Astrocyte (in vitro differentiated cells and primary cell): ENCODE measurements at regions not wholly inside any gene's neighbourhood (a gene's known extent, or its start where the extent isn't known, plus 50 kb on each side); places are given as distances from the start of the nearest gene placed in this dataset.

Experiments
- DNase-seq: peaks from one replicate; pipeline ENCODE4 v3.0.0-alpha.2; 2010; ENCODE audit warnings: low read depth
- FAIRE-seq: peaks from 2 replicates; lab custom pipeline; 2011; peaks lifted over from hg19 to GRCh38; lab: Jason Lieb, UNC
- H2AFZ ChIP-seq: 2 replicates; pipeline ENCODE4 v1.6.0; 2012; ENCODE audit warnings: low read depth, low read length, inconsistent platforms
- H3K27ac ChIP-seq: 2 replicates; pipeline ENCODE4 v1.5.1; 2011; ENCODE audit warnings: low read depth, low read length, inconsistent platforms
- H3K27me3 ChIP-seq: 2 replicates; pipeline ENCODE4 v1.6.0; 2011; ENCODE audit warnings: low read length, inconsistent platforms; ENCODE audit not compliant: insufficient read depth
- H3K36me3 ChIP-seq: 2 replicates; pipeline ENCODE4 v1.5.1; 2011; ENCODE audit warnings: low read length, inconsistent platforms; ENCODE audit not compliant: insufficient read depth
- H3K4me1 ChIP-seq: 2 replicates; pipeline ENCODE4 v1.5.1; 2011; ENCODE audit warnings: low read length, inconsistent platforms; ENCODE audit not compliant: insufficient read depth
- H3K4me2 ChIP-seq: 2 replicates; pipeline ENCODE4 v1.6.0; 2012; ENCODE audit warnings: low read length, inconsistent platforms
- H3K4me3 ChIP-seq: 2 replicates; pipeline ENCODE4 v1.5.1; 2011; ENCODE audit warnings: low read depth, mild to moderate bottlenecking, low read length, inconsistent platforms; ENCODE audit not compliant: insufficient read depth
- H3K79me2 ChIP-seq: 2 replicates; pipeline ENCODE4 v1.6.0; 2012; ENCODE audit warnings: mild to moderate bottlenecking, low read length, inconsistent platforms; ENCODE audit not compliant: insufficient read depth
- H3K9ac ChIP-seq: 2 replicates; pipeline ENCODE4 v1.6.0; 2012; ENCODE audit warnings: mild to moderate bottlenecking, low read length, inconsistent platforms
- H3K9me3 ChIP-seq: 2 replicates; pipeline ENCODE4 v1.5.1; 2012; ENCODE audit warnings: low read depth, mild to moderate bottlenecking, low read length, inconsistent platforms; ENCODE audit not compliant: insufficient read depth
- H4K20me1 ChIP-seq: 2 replicates; pipeline ENCODE4 v1.6.0; 2012; ENCODE audit warnings: low read length, inconsistent platforms; ENCODE audit not compliant: insufficient read depth
- H3K27ac Mint-ChIP-seq: one replicate; pipeline ENCODE4 v1.8.0; 2021; ENCODE audit warnings: mild to moderate bottlenecking, mixed read lengths; ENCODE audit not compliant: unreplicated experiment
- H3K27me3 Mint-ChIP-seq: one replicate; pipeline ENCODE4 v1.8.0; 2021; ENCODE audit warnings: low read depth, mixed read lengths; ENCODE audit not compliant: unreplicated experiment
- H3K36me3 Mint-ChIP-seq: one replicate; pipeline ENCODE4 v1.8.0; 2021; ENCODE audit warnings: low read depth, mixed read lengths; ENCODE audit not compliant: unreplicated experiment
- H3K4me1 Mint-ChIP-seq: one replicate; pipeline ENCODE4 v1.8.0; 2021; ENCODE audit warnings: low read depth, mixed read lengths; ENCODE audit not compliant: unreplicated experiment
- H3K4me3 Mint-ChIP-seq: one replicate; pipeline ENCODE4 v1.8.0; 2021; ENCODE audit warnings: mild to moderate bottlenecking, moderate library complexity, mixed read lengths; ENCODE audit not compliant: unreplicated experiment
- H3K9me3 Mint-ChIP-seq: one replicate; pipeline ENCODE4 v1.8.0; 2021; ENCODE audit warnings: mild to moderate bottlenecking, mixed read lengths; ENCODE audit not compliant: unreplicated experiment
- CTCF ChIP-seq: IDR thresholded peaks from 2 replicates; pipeline ENCODE4 v1.5.1; 2011; ENCODE audit warnings: low read depth, mild to moderate bottlenecking, inconsistent platforms, low read length, moderate library complexity; ENCODE audit not compliant: insufficient read depth
- EZH2 ChIP-seq: IDR thresholded peaks from 2 replicates; pipeline ENCODE4 v1.6.1; 2012; ENCODE audit warnings: mild to moderate bottlenecking, low read length, inconsistent platforms; ENCODE audit not compliant: insufficient read depth

- Histone ChIP-seq H3K9me3 (no peaks in the 10 kb centered on the region), H2AFZ (no peak overlapping the region), H3K4me1 (no peaks in the 10 kb centered on the region), H3K4me3 (no peak overlapping the region), H3K36me3 (no peaks in the 10 kb centered on the region), H3K27me3 (no peaks in the 10 kb centered on the region), H3K79me2 (no peaks in the 10 kb centered on the region), H3K27ac (no peak overlapping the region), H3K9ac (no peak overlapping the region), H4K20me1 (no peaks in the 10 kb centered on the region), H3K4me2 (no peak overlapping the region)
- Mint-ChIP-seq H3K36me3 (no peaks in the 10 kb centered on the region), H3K27me3 (no peaks in the 10 kb centered on the region), H3K9me3 (no peaks in the 10 kb centered on the region), H3K4me1 (no peaks in the 10 kb centered on the region), H3K4me3 (no peak overlapping the region), H3K27ac (no peak overlapping the region)
- DNase-seq (no peak), FAIRE-seq (no peak)
- TF ChIP-seq EZH2 (no peak), CTCF (no peak)
Measured at GRCh38 chr1:187870552-187870951, 1041.8 kb downstream of the PLA2G4A start.

DNA sequence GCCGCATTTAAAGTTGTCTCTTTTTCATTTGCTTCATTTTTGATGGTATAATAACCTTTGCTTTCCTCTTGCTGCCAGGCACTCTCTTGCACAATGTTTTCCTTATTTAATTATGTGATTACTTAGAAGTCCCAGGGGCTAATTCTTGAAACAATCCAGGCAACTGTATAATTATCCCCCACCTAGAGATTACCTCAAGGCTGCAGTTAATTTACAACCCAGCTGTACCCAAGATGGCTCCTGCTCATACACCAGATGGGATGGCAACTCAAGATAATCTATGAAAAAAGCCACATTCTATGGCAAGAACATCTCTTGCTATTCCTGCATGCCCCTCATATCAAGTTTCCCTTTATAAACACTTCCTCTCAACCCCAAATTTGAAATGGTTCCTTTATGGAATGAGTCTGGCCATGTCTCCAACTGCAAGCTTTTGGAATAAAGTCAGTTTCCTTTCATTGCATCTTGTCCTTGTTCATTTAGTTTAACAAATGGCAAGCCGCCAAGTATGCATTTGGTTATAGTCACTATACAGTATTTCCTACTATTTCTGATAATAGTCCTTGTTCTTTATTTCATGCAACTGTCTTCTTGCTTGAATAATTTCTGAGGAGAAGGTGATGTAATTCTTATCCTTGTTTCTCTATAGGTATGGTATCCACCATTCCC lies 1042.6 kb downstream of the PLA2G4A start:
- Histone ChIP-seq H3K27ac (no peak overlapping the region), H3K36me3 (no peaks in the 10 kb centered on the region), H3K9me3 (no peaks in the 10 kb centered on the region), H3K4me1 (no peaks in the 10 kb centered on the region), H2AFZ (no peak overlapping the region), H3K9ac (no peak overlapping the region), H3K4me2 (no peak overlapping the region), H4K20me1 (no peaks in the 10 kb centered on the region), H3K79me2 (no peaks in the 10 kb centered on the region), H3K4me3 (no peak overlapping the region), H3K27me3 (no peaks in the 10 kb centered on the region)
- FAIRE-seq (no peak), DNase-seq (no peak)
- Mint-ChIP-seq H3K27ac (no peak overlapping the region), H3K36me3 (no peaks in the 10 kb centered on the region), H3K27me3 (no peaks in the 10 kb centered on the region), H3K9me3 (no peaks in the 10 kb centered on the region), H3K4me1 (no peaks in the 10 kb centered on the region), H3K4me3 (no peak overlapping the region)
- no peak for TF ChIP-seq EZH2
- TF ChIP-seq CTCF: no peak

- Mint-ChIP-seq H3K27ac (no peak overlapping the region), H3K4me1 (no peaks in the 10 kb centered on the region), H3K36me3 (no peaks in the 10 kb centered on the region), H3K27me3 (no peaks in the 10 kb centered on the region), H3K9me3 (no peaks in the 10 kb centered on the region), H3K4me3 (no peak overlapping the region)
- FAIRE-seq (no peak), DNase-seq (no peak)
- no peak overlapping the region for H3K9ac ChIP-seq
- no peaks in the 10 kb centered on the region for H3K36me3 ChIP-seq
- TF ChIP-seq CTCF: no peak
- no peak for TF ChIP-seq EZH2
- no peak overlapping the region for H2AFZ ChIP-seq
- H3K27ac ChIP-seq: no peak overlapping the region
- no peak overlapping the region for H3K4me2 ChIP-seq
- no peaks in the 10 kb centered on the region for H3K79me2 ChIP-seq
- H4K20me1 ChIP-seq: no peaks in the 10 kb centered on the region
- no peaks in the 10 kb centered on the region for H3K27me3 ChIP-seq
- H3K4me3 ChIP-seq: no peak overlapping the region
- no peaks in the 10 kb centered on the region for H3K4me1 ChIP-seq
- H3K9me3 ChIP-seq: no peaks in the 10 kb centered on the region
Measured at GRCh38 chr1:187872550-187872949, 1043.8 kb downstream of the PLA2G4A start.
